Body of pancreas (tissue), 4 donors: ENCODE measurements at regions not wholly inside any gene's neighbourhood (a gene's known extent, or its start where the extent isn't known, plus 50 kb on each side); places are given as distances from the start of the nearest gene placed in this dataset.

Source experiments
- ATAC-seq: fragments of 150-250 bp; one replicate; pipeline ENCODE4 v1.9.1; 2016
- DNase-seq, 4 donors: peaks; one replicate each; pipeline ENCODE4 v3.0.0-alpha.2; 2019
- H3K27ac ChIP-seq, 4 donors: fragments of 200-600 bp; sonication (generic); 1 replicate in 3 of 4; 2 replicates in 1 of 4; pipeline versions ENCODE4 v1.5.1 to v1.6.1; 2016 to 2019; ENCODE audit warnings: mild to moderate bottlenecking in 1 of 4, mixed read lengths in 1 of 4, moderate library complexity in 1 of 4
- H3K27me3 ChIP-seq, 2 donors: fragments of 200-600 bp; sonication (generic); one replicate each; pipeline ENCODE4 v1.6.0; 2016; ENCODE audit warnings: mild to moderate bottlenecking in 1 of 2
- H3K36me3 ChIP-seq, 2 donors: fragments of 200-600 bp; sonication (generic); replicated peaks in 1 of 2; 2 replicates each; pipeline ENCODE4 v1.5.1; 2016; ENCODE audit warnings: low read depth in 2 of 2; ENCODE audit not compliant: insufficient read depth in 1 of 2
- H3K4me1 ChIP-seq: fragments of 200-600 bp; sonication (generic); one replicate; pipeline ENCODE4 v1.6.0; 2016
- H3K4me3 ChIP-seq, 2 donors: fragments of 200-600 bp; sonication (generic); 1 replicate in 1 of 2; 2 replicates in 1 of 2; pipeline ENCODE4 v1.5.1; 2016 to 2019
- H3K9me3 ChIP-seq, 3 donors: fragments of 200-600 bp; sonication (generic); 1 replicate in 2 of 3; 2 replicates in 1 of 3; pipeline ENCODE4 v1.5.1; 2016
- CTCF ChIP-seq, 7 experiments: fragments of 450-650 bp in 4 of 7; fragments of 200-600 bp in 3 of 7; sonication (generic) in 3 of 7; IDR thresholded peaks; one replicate each; pipeline ENCODE4 v1.5.1; 2016 to 2019; ENCODE audit warnings: antibody characterized with exemption in 7 of 7
- POLR2A ChIP-seq, 3 donors: fragments of 450-650 bp; IDR thresholded peaks; one replicate each; pipeline ENCODE4 v1.6.1; 2016; ENCODE audit warnings: antibody characterized with exemption in 3 of 3, mild to moderate bottlenecking in 2 of 3
- WGBS, 2 donors: methylation state at CpG; one replicate each; pipeline ENCODE4 v1.1.5; 2017; 5-methylcytosine and 5-hydroxymethylcytosine counted together
- intact Hi-C: fragments of 100-400 bp; cut with DNase I; formaldehyde crosslinking; loops from one replicate; pipeline ENCODE4 v1.15.1; 2023

- no peak overlapping the region for H3K4me3 ChIP-seq
- intact Hi-C loops: no loop called here
- ATAC-seq (no peak), DNase-seq (no peak)
- H3K4me1 ChIP-seq: no peaks in the 10 kb centered on the region
- H3K9me3 ChIP-seq: no peaks in the 10 kb centered on the region
- no peak overlapping the region for H3K27ac ChIP-seq
- H3K36me3 ChIP-seq: no peaks in the 10 kb centered on the region
- no peak for TF ChIP-seq CTCF (IDR thresholded peaks at IDR 0.05)
- TF ChIP-seq POLR2A (IDR thresholded peaks at IDR 0.05): no peak
- H3K27me3 ChIP-seq: no peaks in the 10 kb centered on the region
- WGBS, 2 donors: 66 to 67% methylated on average over 8 of the region's 8 CpGs
Measured at GRCh38 chr14:98226411-98226810, 1045.6 kb downstream of the BCL11B start.

GRCh38 chr14:98227000-98227726 lies 1044.8 kb downstream of the BCL11B start:
- no peak for TF ChIP-seq POLR2A (IDR thresholded peaks at IDR 0.05)
- TF ChIP-seq CTCF (IDR thresholded peaks at IDR 0.05): no peak
- WGBS, 2 donors: 51 to 59% methylated on average over 12 of the region's 12 CpGs
- ATAC-seq: no peak
- Histone ChIP-seq H3K4me1 (no peaks in the 10 kb centered on the region), H3K27ac (no peak overlapping the region), H3K27me3 (no peaks in the 10 kb centered on the region), H3K36me3 (no peaks in the 10 kb centered on the region), H3K9me3 (no peaks in the 10 kb centered on the region), H3K4me3 (no peak overlapping the region)
- intact Hi-C loops: no loop called here
- no peak for DNase-seq

GRCh38 chr14:98227727-98228111 lies 1044.3 kb downstream of the BCL11B start:
- no peak for DNase-seq
- H3K27ac ChIP-seq: no peak overlapping the region
- intact Hi-C loops: no loop called here
- no peaks in the 10 kb centered on the region for H3K27me3 ChIP-seq
- WGBS, 2 donors: 52 to 67% methylated on average over 3 of the region's 3 CpGs
- H3K36me3 ChIP-seq: no peaks in the 10 kb centered on the region
- no peaks in the 10 kb centered on the region for H3K9me3 ChIP-seq
- TF ChIP-seq POLR2A (IDR thresholded peaks at IDR 0.05) (no peak), CTCF (IDR thresholded peaks at IDR 0.05) (no peak)
- H3K4me3 ChIP-seq: no peak overlapping the region
- H3K4me1 ChIP-seq: no peaks in the 10 kb centered on the region
- ATAC-seq: no peak

- intact Hi-C loops: no loop called here
- 53% methylated on average over 12 of the region's 12 CpGs for WGBS, 2 donors
Measured at GRCh38 chr14:98229656-98230366, 1042.2 kb downstream of the BCL11B start.

GRCh38 chr14:98230411-98230810 lies 1041.6 kb downstream of the BCL11B start:
- no peak overlapping the region for H3K27ac ChIP-seq
- no peak for DNase-seq
- WGBS, 2 donors: 65 to 74% methylated on average over 7 of the region's 7 CpGs

More at GRCh38 chr14:98229656-98230366, 1042.2 kb downstream of the BCL11B start:
- Histone ChIP-seq H3K9me3 (no peaks in the 10 kb centered on the region), H3K36me3 (no peaks in the 10 kb centered on the region), H3K27ac (no peak overlapping the region), H3K4me1 (no peaks in the 10 kb centered on the region), H3K4me3 (no peak overlapping the region), H3K27me3 (no peaks in the 10 kb centered on the region)
- TF ChIP-seq POLR2A (IDR thresholded peaks at IDR 0.05): no peak
- no peak for ATAC-seq
- no peak for DNase-seq

More at GRCh38 chr14:98230411-98230810, 1041.6 kb downstream of the BCL11B start:
- H3K9me3 ChIP-seq: no peaks in the 10 kb centered on the region
- H3K4me1 ChIP-seq: no peaks in the 10 kb centered on the region
- H3K27me3 ChIP-seq: no peaks in the 10 kb centered on the region
- intact Hi-C loops: no loop called here
- no peak for ATAC-seq
- no peak for TF ChIP-seq POLR2A (IDR thresholded peaks at IDR 0.05)
- TF ChIP-seq CTCF (IDR thresholded peaks at IDR 0.05): no peak
- H3K36me3 ChIP-seq: no peaks in the 10 kb centered on the region
- H3K4me3 ChIP-seq: no peak overlapping the region
